ENCODE measurements at regions not wholly inside any gene's neighbourhood (a gene's known extent, or its start where the extent isn't known, plus 50 kb on each side); places are given as distances from the start of the nearest gene placed in this dataset.

- Histone ChIP-seq H3K4me2 (ENCODE audit: low read depth, low read length) (no peak overlapping the region), H3K9me3 (replicated peaks; ENCODE audit: insufficient read depth, low read length) (no peaks in the 10 kb centered on the region), H2AFZ (ENCODE audit: low read length) (no peak overlapping the region), H3K4me1 (ENCODE audit: low read length) (no peaks in the 10 kb centered on the region), H3K79me2 (ENCODE audit: low read length) (no peaks in the 10 kb centered on the region), H3K36me3 (replicated peaks; ENCODE audit: insufficient read depth, low read length) (no peaks in the 10 kb centered on the region), H3K9ac (ENCODE audit: low read length) (no peak overlapping the region), H3K4me3 (ENCODE audit: low read length) (no peak overlapping the region), H3K9me2 (replicated peaks; ENCODE audit: insufficient read depth, low read length) (no peaks in the 10 kb centered on the region), H4K20me1 (ENCODE audit: insufficient read depth, low read length) (no peaks in the 10 kb centered on the region), H3K27me3 (replicated peaks; ENCODE audit: insufficient read depth, low read length) (peaks cover 75% of the 10 kb centered on the region), H3F3A (ENCODE audit: insufficient read depth, low read length) (peaks cover 19% of the 10 kb centered on the region), H3K27ac (ENCODE audit: low read length) (no peak overlapping the region)
- TF ChIP-seq CTCF (IDR thresholded peaks at IDR 0.05; ENCODE audit: low read length) (no peak), EZH2phosphoT487 (IDR thresholded peaks at IDR 0.05; ENCODE audit: low read length) (no peak), EZH2 (optimal IDR thresholded peaks at IDR 0.05; ENCODE audit: low read depth, low read length) (no peak)
- DNase-seq, result no peak
Observed at GRCh38 chr22:48908547-48908946, 919.1 kb downstream of the BRD1 start.

GRCh38 chr22:48907591-48907990 lies 920.1 kb downstream of the BRD1 start:
- Histone ChIP-seq H3K27me3 (replicated peaks; ENCODE audit: insufficient read depth, low read length) (peaks cover 75% of the 10 kb centered on the region), H3K27ac (ENCODE audit: low read length) (no peak overlapping the region), H3K4me3 (ENCODE audit: low read length) (no peak overlapping the region), H4K20me1 (ENCODE audit: insufficient read depth, low read length) (no peaks in the 10 kb centered on the region), H2AFZ (ENCODE audit: low read length) (no peak overlapping the region), H3K79me2 (ENCODE audit: low read length) (no peaks in the 10 kb centered on the region), H3K4me1 (ENCODE audit: low read length) (no peaks in the 10 kb centered on the region), H3K9ac (ENCODE audit: low read length) (no peak overlapping the region), H3K9me3 (replicated peaks; ENCODE audit: insufficient read depth, low read length) (no peaks in the 10 kb centered on the region), H3F3A (ENCODE audit: insufficient read depth, low read length) (peaks cover 10% of the 10 kb centered on the region), H3K9me2 (replicated peaks; ENCODE audit: insufficient read depth, low read length) (no peaks in the 10 kb centered on the region), H3K4me2 (ENCODE audit: low read depth, low read length) (no peak overlapping the region; the same call in 1 of the 2 replicates), H3K36me3 (replicated peaks; ENCODE audit: insufficient read depth, low read length) (no peaks in the 10 kb centered on the region)
- TF ChIP-seq EZH2 (optimal IDR thresholded peaks at IDR 0.05; ENCODE audit: low read depth, low read length) (no peak), EZH2phosphoT487 (IDR thresholded peaks at IDR 0.05; ENCODE audit: low read length) (no peak), CTCF (IDR thresholded peaks at IDR 0.05; ENCODE audit: low read length) (no peak)
- DNase-seq, result no peak

GRCh38 chr22:48906216-48906835 lies 921.3 kb downstream of the BRD1 start:
- Histone ChIP-seq H2AFZ (ENCODE audit: low read length) (no peak overlapping the region), H3K4me2 (ENCODE audit: low read depth, low read length) (no peak overlapping the region), H3K79me2 (ENCODE audit: low read length) (no peaks in the 10 kb centered on the region), H3K27ac (ENCODE audit: low read length) (no peak overlapping the region), H3K36me3 (replicated peaks; ENCODE audit: insufficient read depth, low read length) (no peaks in the 10 kb centered on the region), H3K9me3 (replicated peaks; ENCODE audit: insufficient read depth, low read length) (no peaks in the 10 kb centered on the region), H3K4me3 (ENCODE audit: low read length) (no peak overlapping the region), H3K27me3 (replicated peaks; ENCODE audit: insufficient read depth, low read length) (peaks cover 87% of the 10 kb centered on the region), H3K4me1 (ENCODE audit: low read length) (no peaks in the 10 kb centered on the region), H3K9ac (ENCODE audit: low read length) (no peak overlapping the region), H3K9me2 (replicated peaks; ENCODE audit: insufficient read depth, low read length) (no peaks in the 10 kb centered on the region), H3F3A (ENCODE audit: insufficient read depth, low read length) (peaks cover 3% of the 10 kb centered on the region; the same call in 1 of the 2 replicates), H4K20me1 (ENCODE audit: insufficient read depth, low read length) (no peaks in the 10 kb centered on the region)
- DNase-seq, result no peak
- TF ChIP-seq CTCF (IDR thresholded peaks at IDR 0.05; ENCODE audit: low read length) (no peak), EZH2 (optimal IDR thresholded peaks at IDR 0.05; ENCODE audit: low read depth, low read length) (no peak), EZH2phosphoT487 (IDR thresholded peaks at IDR 0.05; ENCODE audit: low read length) (no peak)

All from MM.1S (cell line).